ENCODE measurements at regions not wholly inside any gene's neighbourhood (a gene's known extent, or its start where the extent isn't known, plus 50 kb on each side); places are given as distances from the start of the nearest gene placed in this dataset.

GRCh38 chr11:115906171-115906570, 402.0 kb upstream of the CADM1 start:
- 72 to 93% (median 76%) methylated on average over 3 of the region's 3 CpGs for WGBS, 4 donors
- Histone ChIP-seq H3K27ac (no peak overlapping the region), H3K4me3 (no peak overlapping the region), H3K36me3 (replicated peaks in 1 of 2) (no peaks in the 10 kb centered on the region), H3K4me1 (replicated peaks in 1 of 2) (no peaks in the 10 kb centered on the region), H3K9me3 (replicated peaks in 1 of 3) (no peaks in the 10 kb centered on the region), H3K27me3 (no peaks in the 10 kb centered on the region)
- intact Hi-C loops (cut with DNase I): no loop called here
- TF ChIP-seq POLR2A (IDR thresholded peaks at IDR 0.05): no peak
- no peak for TF ChIP-seq CTCF (IDR thresholded peaks at IDR 0.05)
- no peak for DNase-seq

GRCh38 chr11:115905341-115906000, 401.3 kb upstream of the CADM1 start:
- H3K9me3 ChIP-seq (replicated peaks in 1 of 3): no peaks in the 10 kb centered on the region
- no peaks in the 10 kb centered on the region for H3K27me3 ChIP-seq

GRCh38 chr11:115903179-115903578, 399.0 kb upstream of the CADM1 start:
- 76 to 92% (median 87%) methylated on average over 4 of the region's 4 CpGs for WGBS, 4 donors
- no peak overlapping the region for H3K27ac ChIP-seq
- intact Hi-C loops (cut with DNase I): no loop called here
- H3K36me3 ChIP-seq (replicated peaks in 1 of 2): no peaks in the 10 kb centered on the region
- H3K27me3 ChIP-seq: no peaks in the 10 kb centered on the region
- no peaks in the 10 kb centered on the region for H3K4me1 ChIP-seq (replicated peaks in 1 of 2)
- DNase-seq: no peak
- H3K9me3 ChIP-seq (replicated peaks in 1 of 3): no peaks in the 10 kb centered on the region
- H3K4me3 ChIP-seq: no peak overlapping the region
- TF ChIP-seq CTCF (IDR thresholded peaks at IDR 0.05) (no peak), POLR2A (IDR thresholded peaks at IDR 0.05) (no peak)

More at GRCh38 chr11:115905341-115906000, 401.3 kb upstream of the CADM1 start:
- no peak overlapping the region for H3K27ac ChIP-seq
- 58 to 88% (median 70%) methylated on average over 3 of the region's 3 CpGs for WGBS, 4 donors
- no peaks in the 10 kb centered on the region for H3K4me1 ChIP-seq (replicated peaks in 1 of 2)
- TF ChIP-seq POLR2A (IDR thresholded peaks at IDR 0.05) (no peak), CTCF (IDR thresholded peaks at IDR 0.05) (no peak)
- intact Hi-C loops (cut with DNase I): no loop called here
- no peak overlapping the region for H3K4me3 ChIP-seq
- DNase-seq: no peak
- no peaks in the 10 kb centered on the region for H3K36me3 ChIP-seq (replicated peaks in 1 of 2)

- Histone ChIP-seq H3K27ac (no peak overlapping the region), H3K4me1 (replicated peaks in 1 of 2) (no peaks in the 10 kb centered on the region), H3K4me3 (no peak overlapping the region), H3K9me3 (replicated peaks in 1 of 3) (no peaks in the 10 kb centered on the region), H3K36me3 (replicated peaks in 1 of 2) (no peaks in the 10 kb centered on the region), H3K27me3 (no peaks in the 10 kb centered on the region)
- no peak for TF ChIP-seq POLR2A (IDR thresholded peaks at IDR 0.05)
- TF ChIP-seq CTCF (IDR thresholded peaks at IDR 0.05): no peak
- DNase-seq: no peak
- intact Hi-C loops (cut with DNase I): no loop called here
These were observed 396.9 kb upstream of the CADM1 start for GRCh38 chr11:115901069-115901468.
